Hepatocyte (in vitro differentiated cells): ENCODE measurements at regions not wholly inside any gene's neighbourhood (a gene's known extent, or its start where the extent isn't known, plus 50 kb on each side); places are given as distances from the start of the nearest gene placed in this dataset.

ENCODE experiments used
- DNase-seq: peaks from one replicate; pipeline ENCODE4 v3.0.0-alpha.2; 2016; ENCODE audit warnings: low spot score
- H2AFZ ChIP-seq: fragments of 200-600 bp; sonication (generic); 2 replicates; pipeline ENCODE4 v1.6.0; 2016; ENCODE audit warnings: antibody characterized with exemption, mild to moderate bottlenecking
- H3K27ac ChIP-seq: fragments of 200-600 bp; sonication (generic); 2 replicates; pipeline ENCODE4 v1.5.1; 2016; ENCODE audit warnings: mild to moderate bottlenecking
- H3K27me3 ChIP-seq: fragments of 200-600 bp; sonication (generic); 2 replicates; pipeline ENCODE4 v1.6.1; 2016
- H3K36me3 ChIP-seq: fragments of 200-600 bp; sonication (generic); replicated peaks from 2 replicates; pipeline ENCODE4 v1.5.1; 2016; ENCODE audit warnings: low read depth; ENCODE audit not compliant: insufficient read depth
- H3K4me1 ChIP-seq: fragments of 200-600 bp; sonication (generic); 2 replicates; pipeline ENCODE4 v1.5.1; 2016; ENCODE audit warnings: mild to moderate bottlenecking, moderate library complexity; ENCODE audit not compliant: insufficient read depth
- H3K4me2 ChIP-seq: fragments of 200-600 bp; sonication (generic); 2 replicates; pipeline ENCODE4 v1.6.0; 2016
- H3K4me3 ChIP-seq: fragments of 200-600 bp; sonication (generic); 2 replicates; pipeline ENCODE4 v1.5.1; 2016; ENCODE audit warnings: mild to moderate bottlenecking
- H3K79me2 ChIP-seq: fragments of 200-600 bp; sonication (generic); 2 replicates; pipeline ENCODE4 v1.6.0; 2017; ENCODE audit warnings: mild to moderate bottlenecking
- H3K9me2 ChIP-seq: fragments of 200-600 bp; sonication (generic); replicated peaks from 2 replicates; pipeline ENCODE4 v1.6.0; 2017; ENCODE audit warnings: mild to moderate bottlenecking; ENCODE audit not compliant: insufficient read depth
- H3K9me3 ChIP-seq: fragments of 200-600 bp; sonication (generic); 2 replicates; pipeline ENCODE4 v1.5.1; 2016; ENCODE audit warnings: low read depth, mild to moderate bottlenecking
- H4K20me1 ChIP-seq: fragments of 200-600 bp; sonication (generic); 2 replicates; pipeline ENCODE4 v1.6.0; 2016; ENCODE audit warnings: mild to moderate bottlenecking; ENCODE audit not compliant: insufficient read depth, poor library complexity, severe bottlenecking
- CTCF ChIP-seq: fragments of 200-600 bp; sonication (generic); IDR thresholded peaks from 2 replicates; pipeline ENCODE4 v1.5.1; 2016; ENCODE audit warnings: antibody characterized with exemption, mild to moderate bottlenecking; ENCODE audit not compliant: poor library complexity
- EZH2 ChIP-seq: fragments of 200-600 bp; sonication (generic); IDR thresholded peaks from 2 replicates; pipeline ENCODE4 v1.6.1; 2016; ENCODE audit warnings: antibody characterized with exemption, mild to moderate bottlenecking, borderline replicate concordance
- EZH2phosphoT487 ChIP-seq: fragments of 200-600 bp; sonication (generic); IDR thresholded peaks from one replicate; pipeline ENCODE4 v1.6.1; 2018; ENCODE audit warnings: antibody characterized with exemption, mild to moderate bottlenecking, low read depth, moderate library complexity; ENCODE audit not compliant: unreplicated experiment, severe bottlenecking
- WGBS: methylation state at CpG from one replicate; pipeline ENCODE4 v1.1.6; 2016; ENCODE audit warnings: low lambda C conversion rate; ENCODE audit errors: missing lambda C conversion rate; 5-methylcytosine and 5-hydroxymethylcytosine counted together

DNA sequence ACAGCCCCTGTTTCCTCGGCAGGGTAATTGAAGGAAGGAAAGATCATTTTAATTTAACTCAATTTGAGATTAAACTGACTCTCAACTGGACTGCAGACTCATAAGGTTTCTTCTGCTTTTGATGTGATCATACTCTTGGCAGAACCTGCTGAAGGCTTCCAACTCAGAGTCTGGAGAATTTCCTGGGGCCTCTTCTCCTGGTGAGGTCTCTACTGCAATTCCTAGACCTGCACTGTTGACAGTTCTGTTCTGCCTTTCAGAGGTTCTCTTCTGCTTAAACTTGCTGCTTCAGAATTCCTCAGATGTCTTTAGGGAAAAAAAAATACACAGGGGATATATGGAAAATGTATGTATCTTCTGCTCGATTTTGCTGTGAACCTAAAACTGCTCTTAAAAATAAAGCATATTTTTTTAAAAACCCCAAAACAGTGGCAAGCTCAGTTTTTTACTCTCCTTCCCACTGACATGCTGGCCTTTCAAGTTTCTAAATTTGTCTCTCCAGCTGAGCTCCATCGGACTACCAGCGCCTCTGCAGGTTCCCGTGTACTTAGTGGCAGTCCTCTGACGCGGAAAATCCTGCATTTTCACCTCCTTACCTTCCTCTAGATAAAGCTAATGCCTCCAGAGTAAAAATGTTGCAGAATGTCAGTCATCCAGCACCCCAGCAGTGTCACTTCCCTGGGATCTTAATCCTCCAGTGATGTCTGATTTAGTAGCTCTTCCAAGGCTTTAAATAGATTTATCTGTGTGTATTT is 733.5 kb upstream of the SGCG start:
- Histone ChIP-seq H3K4me3 (no peak overlapping the region), H3K79me2 (no peaks in the 10 kb centered on the region), H4K20me1 (no peaks in the 10 kb centered on the region), H2AFZ (peak overlapping the region; percentile 39), H3K9me2 (no peaks in the 10 kb centered on the region), H3K27ac (no peak overlapping the region), H3K36me3 (no peaks in the 10 kb centered on the region), H3K27me3 (no peaks in the 10 kb centered on the region), H3K4me2 (peak overlapping the region; percentile 10), H3K9me3 (no peaks in the 10 kb centered on the region), H3K4me1 (peaks cover 23% of the 10 kb centered on the region)
- 45% methylated on average over 7 of the region's 7 CpGs for WGBS
- TF ChIP-seq CTCF, result peak; percentile 3
- TF ChIP-seq EZH2, result no peak
- DNase-seq, result no peak

GRCh38 chr13:22449251-22449650 is 731.5 kb upstream of the SGCG start:
- no peak overlapping the region for H3K4me3 ChIP-seq
- no peak overlapping the region for H3K27ac ChIP-seq
- H2AFZ ChIP-seq, result no peak overlapping the region
- H3K9me3 ChIP-seq, result no peaks in the 10 kb centered on the region
- 95% methylated on average over 5 of the region's 5 CpGs for WGBS
- DNase-seq, result no peak
- H3K4me2 ChIP-seq, result no peak overlapping the region
- peaks cover 23% of the 10 kb centered on the region for H3K4me1 ChIP-seq
- TF ChIP-seq EZH2, result no peak
- no peak for TF ChIP-seq EZH2phosphoT487
- TF ChIP-seq CTCF, result no peak
- no peaks in the 10 kb centered on the region for H3K27me3 ChIP-seq
- H3K9me2 ChIP-seq, result no peaks in the 10 kb centered on the region
- no peaks in the 10 kb centered on the region for H3K79me2 ChIP-seq
- no peaks in the 10 kb centered on the region for H3K36me3 ChIP-seq
- H4K20me1 ChIP-seq, result no peaks in the 10 kb centered on the region

DNA sequence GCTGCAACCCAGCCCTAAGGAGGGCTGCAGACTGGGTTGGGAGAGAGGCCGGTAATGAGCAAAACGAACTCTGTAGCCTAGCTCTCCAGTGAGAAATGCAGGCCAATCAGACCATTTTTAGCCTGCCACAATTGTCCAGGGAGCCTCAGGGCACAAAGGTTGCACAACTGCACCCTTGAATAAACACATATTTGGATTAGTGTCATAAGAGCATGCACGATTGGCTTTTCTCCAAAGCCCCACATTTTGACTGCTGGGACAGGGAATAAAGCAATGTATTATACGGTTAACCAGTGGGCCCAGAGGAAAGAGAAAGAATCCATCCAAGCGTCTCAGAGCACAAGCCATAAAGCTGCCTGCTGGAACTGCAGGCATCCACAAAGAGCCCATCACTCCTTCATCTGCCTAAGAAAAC is 729.4 kb upstream of the SGCG start:
- H4K20me1 ChIP-seq, result no peaks in the 10 kb centered on the region
- H3K9me3 ChIP-seq, result no peaks in the 10 kb centered on the region
- H3K4me3 ChIP-seq, result no peak overlapping the region
- 31% methylated on average over 5 of the region's 5 CpGs for WGBS
- H3K79me2 ChIP-seq, result no peaks in the 10 kb centered on the region
- H3K27me3 ChIP-seq, result no peaks in the 10 kb centered on the region
- peaks cover 23% of the 10 kb centered on the region for H3K4me1 ChIP-seq
- H2AFZ ChIP-seq, result peak overlapping the region; percentile 42
- H3K27ac ChIP-seq, result peak overlapping the region; percentile 8
- H3K36me3 ChIP-seq, result no peaks in the 10 kb centered on the region
- peak; percentile 13 for DNase-seq
- TF ChIP-seq EZH2phosphoT487 (no peak), CTCF (no peak), EZH2 (no peak)
- H3K4me2 ChIP-seq, result peak overlapping the region; percentile 51
- H3K9me2 ChIP-seq, result no peaks in the 10 kb centered on the region
